GM18951 (cell line): ENCODE measurements at regions not wholly inside any gene's neighbourhood (a gene's known extent, or its start where the extent isn't known, plus 50 kb on each side); places are given as distances from the start of the nearest gene placed in this dataset.

Experiments
- POLR2A ChIP-seq: IDR thresholded peaks from 4 replicates; pipeline ENCODE4 v1.6.1; 2011; ENCODE audit warnings: mild to moderate bottlenecking; ENCODE audit not compliant: insufficient read length, insufficient read depth; ENCODE audit errors: extremely low read depth
- in situ Hi-C: fragments of 300-500 bp; cut with MboI; formaldehyde crosslinking; loops from one replicate; pipeline ENCODE4 v1.12.0; 2022; ENCODE audit warnings: low sequenced_read_pairs, mixed read lengths, inconsistent platforms; ENCODE audit not compliant: unreplicated experiment

- in situ Hi-C loops: no loop called here
- TF ChIP-seq POLR2A: no peak
These were observed 1048.5 kb downstream of the PLA2G4A start for GRCh38 chr1:187877220-187877619.

- in situ Hi-C loops: no loop called here
- TF ChIP-seq POLR2A: no peak
These were observed 1050.1 kb downstream of the PLA2G4A start for GRCh38 chr1:187878883-187879282.

GRCh38 chr1:187883356-187883755 lies 1054.6 kb downstream of the PLA2G4A start:
- TF ChIP-seq POLR2A: no peak
- in situ Hi-C loops: no loop called here

- in situ Hi-C loops: no loop called here
- no peak for TF ChIP-seq POLR2A
These were observed 1063.4 kb downstream of the PLA2G4A start for GRCh38 chr1:187891993-187892682.

- no peak for TF ChIP-seq POLR2A
- in situ Hi-C loops: no loop called here
These were observed 1063.9 kb downstream of the PLA2G4A start for GRCh38 chr1:187892683-187893039.

- in situ Hi-C loops: no loop called here
- TF ChIP-seq POLR2A: no peak
These were observed 1064.7 kb downstream of the PLA2G4A start for GRCh38 chr1:187893471-187893870.

- in situ Hi-C loops: no loop called here
- TF ChIP-seq POLR2A: no peak
These were observed 1065.6 kb downstream of the PLA2G4A start for GRCh38 chr1:187894349-187894748.

GRCh38 chr1:187903223-187903622 lies 1074.5 kb downstream of the PLA2G4A start:
- in situ Hi-C loops: no loop called here
- TF ChIP-seq POLR2A: no peak

- no peak for TF ChIP-seq POLR2A
- in situ Hi-C loops: no loop called here
These were observed 1080.6 kb downstream of the PLA2G4A start for GRCh38 chr1:187909382-187909781.

GRCh38 chr1:187911820-187912219 lies 1083.1 kb downstream of the PLA2G4A start:
- in situ Hi-C loops: no loop called here
- no peak for TF ChIP-seq POLR2A

GRCh38 chr1:187920976-187921375 lies 1092.2 kb downstream of the PLA2G4A start:
- in situ Hi-C loops: no loop called here
- TF ChIP-seq POLR2A: no peak

- in situ Hi-C loops: no loop called here
- no peak for TF ChIP-seq POLR2A
These were observed 1092.7 kb downstream of the PLA2G4A start for GRCh38 chr1:187921426-187921825.

GRCh38 chr1:187922255-187922654 lies 1093.5 kb downstream of the PLA2G4A start:
- no peak for TF ChIP-seq POLR2A
- in situ Hi-C loops: no loop called here

- in situ Hi-C loops: no loop called here
- no peak for TF ChIP-seq POLR2A
These were observed 1095.5 kb downstream of the PLA2G4A start for GRCh38 chr1:187924252-187924651.

GRCh38 chr1:187928288-187928687 lies 1099.5 kb downstream of the PLA2G4A start:
- TF ChIP-seq POLR2A: no peak
- in situ Hi-C loops: no loop called here
